NT2/D1 (cell line): ENCODE measurements at regions not wholly inside any gene's neighbourhood (a gene's known extent, or its start where the extent isn't known, plus 50 kb on each side); places are given as distances from the start of the nearest gene placed in this dataset.

Source experiments
- SUZ12 ChIP-seq: IDR thresholded peaks from 2 replicates; pipeline ENCODE4 v1.6.1; 2011; ENCODE audit not compliant: insufficient read length, insufficient read depth; ENCODE audit errors: extremely low read depth
- YY1 ChIP-seq: IDR thresholded peaks from 2 replicates; pipeline ENCODE4 v1.6.1; 2011; ENCODE audit not compliant: insufficient read length, insufficient read depth
- ZNF274 ChIP-seq: IDR thresholded peaks from 2 replicates; pipeline ENCODE4 v1.6.1; 2011; ENCODE audit warnings: mild to moderate bottlenecking, low read depth, low read length

DNA sequence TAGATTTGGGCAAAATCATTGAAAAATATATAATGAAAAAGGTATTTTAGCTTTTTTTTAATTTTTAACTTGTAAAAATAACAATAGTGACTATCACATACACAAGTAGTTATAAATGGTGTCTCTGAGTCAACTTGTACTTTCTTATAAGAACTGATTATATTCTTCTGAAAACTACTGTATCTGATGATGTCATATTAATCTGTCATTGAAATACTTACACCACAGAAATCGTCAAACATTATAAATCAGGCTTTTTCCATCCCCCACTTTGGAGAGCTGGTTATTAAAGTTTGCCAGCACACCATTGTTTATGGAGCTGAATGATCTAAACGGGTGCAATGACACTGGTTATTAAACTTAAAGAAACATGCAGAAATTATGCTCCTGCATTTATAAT lies 1259.6 kb upstream of the CNTN5 start:
- no peak for TF ChIP-seq ZNF274
- no peak for TF ChIP-seq YY1
- no peak for TF ChIP-seq SUZ12
